Nephron (organoid): ENCODE measurements at regions not wholly inside any gene's neighbourhood (a gene's known extent, or its start where the extent isn't known, plus 50 kb on each side); places are given as distances from the start of the nearest gene placed in this dataset.

Source experiments
- H3K27ac Mint-ChIP-seq, 3 experiments: 2 replicates each; pipeline ENCODE4 v1.8.0; 2020; ENCODE audit warnings: mixed read lengths in 3 of 3, mild to moderate bottlenecking in 2 of 3, moderate library complexity in 1 of 3
- H3K27me3 Mint-ChIP-seq: 2 replicates; pipeline ENCODE4 v1.8.0; 2021; ENCODE audit warnings: low read depth, mild to moderate bottlenecking, moderate library complexity, mixed read lengths
- H3K36me3 Mint-ChIP-seq: 2 replicates; pipeline ENCODE4 v1.8.0; 2020; ENCODE audit warnings: low read depth, mixed read lengths
- H3K4me1 Mint-ChIP-seq: 2 replicates; pipeline ENCODE4 v1.8.0; 2020; ENCODE audit warnings: mixed read lengths
- H3K4me3 Mint-ChIP-seq, 3 experiments: 2 replicates each; pipeline ENCODE4 v1.8.0; 2020; ENCODE audit warnings: mild to moderate bottlenecking in 3 of 3, mixed read lengths in 3 of 3, moderate library complexity in 2 of 3
- H3K9me3 Mint-ChIP-seq: 2 replicates; pipeline ENCODE4 v1.8.0; 2020; ENCODE audit warnings: mixed read lengths
- TF ChIP-seq, protein P1 (sequence below), 3 experiments: fragments of 200-600 bp; sonication (generic); IDR thresholded peaks; one replicate each; pipeline ENCODE4 v1.5.0; 2021; ENCODE audit warnings: antibody characterized with exemption in 3 of 3; ENCODE audit not compliant: unreplicated experiment in 3 of 3

DNA sequence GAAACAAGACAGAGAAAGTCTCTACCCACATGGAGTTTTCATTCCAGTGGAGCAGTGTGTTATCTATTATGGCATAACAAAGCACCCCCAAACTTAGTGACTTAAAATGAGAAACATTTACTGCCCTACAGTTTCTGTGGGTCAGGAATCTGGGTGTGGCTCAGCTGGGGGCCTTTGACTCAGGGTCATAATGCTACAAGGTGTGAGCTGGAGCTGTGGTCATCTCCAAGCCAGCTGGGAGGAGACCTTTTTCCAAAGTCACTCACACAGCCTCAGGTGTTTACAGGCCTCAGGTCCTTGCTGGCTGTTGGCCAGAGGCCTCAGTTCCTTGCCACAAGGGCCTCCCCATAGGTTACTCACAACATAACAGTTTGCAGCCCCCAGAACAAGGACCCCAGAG, 169.2 kb downstream of the ETAA1 start:
- Mint-ChIP-seq H3K4me3 (no peak overlapping the region), H3K4me1 (peaks cover 23% of the 10 kb centered on the region), H3K27me3 (no peaks in the 10 kb centered on the region), H3K36me3 (no peaks in the 10 kb centered on the region), H3K9me3 (no peaks in the 10 kb centered on the region), H3K27ac (peak overlapping the region in 1 of 3 experiments; percentile 77)
- TF ChIP-seq, protein P1, sequence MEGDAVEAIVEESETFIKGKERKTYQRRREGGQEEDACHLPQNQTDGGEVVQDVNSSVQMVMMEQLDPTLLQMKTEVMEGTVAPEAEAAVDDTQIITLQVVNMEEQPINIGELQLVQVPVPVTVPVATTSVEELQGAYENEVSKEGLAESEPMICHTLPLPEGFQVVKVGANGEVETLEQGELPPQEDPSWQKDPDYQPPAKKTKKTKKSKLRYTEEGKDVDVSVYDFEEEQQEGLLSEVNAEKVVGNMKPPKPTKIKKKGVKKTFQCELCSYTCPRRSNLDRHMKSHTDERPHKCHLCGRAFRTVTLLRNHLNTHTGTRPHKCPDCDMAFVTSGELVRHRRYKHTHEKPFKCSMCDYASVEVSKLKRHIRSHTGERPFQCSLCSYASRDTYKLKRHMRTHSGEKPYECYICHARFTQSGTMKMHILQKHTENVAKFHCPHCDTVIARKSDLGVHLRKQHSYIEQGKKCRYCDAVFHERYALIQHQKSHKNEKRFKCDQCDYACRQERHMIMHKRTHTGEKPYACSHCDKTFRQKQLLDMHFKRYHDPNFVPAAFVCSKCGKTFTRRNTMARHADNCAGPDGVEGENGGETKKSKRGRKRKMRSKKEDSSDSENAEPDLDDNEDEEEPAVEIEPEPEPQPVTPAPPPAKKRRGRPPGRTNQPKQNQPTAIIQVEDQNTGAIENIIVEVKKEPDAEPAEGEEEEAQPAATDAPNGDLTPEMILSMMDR (IDR thresholded peaks at IDR 0.05; ENCODE audit: unreplicated experiment in 3 of 3): no peak

DNA sequence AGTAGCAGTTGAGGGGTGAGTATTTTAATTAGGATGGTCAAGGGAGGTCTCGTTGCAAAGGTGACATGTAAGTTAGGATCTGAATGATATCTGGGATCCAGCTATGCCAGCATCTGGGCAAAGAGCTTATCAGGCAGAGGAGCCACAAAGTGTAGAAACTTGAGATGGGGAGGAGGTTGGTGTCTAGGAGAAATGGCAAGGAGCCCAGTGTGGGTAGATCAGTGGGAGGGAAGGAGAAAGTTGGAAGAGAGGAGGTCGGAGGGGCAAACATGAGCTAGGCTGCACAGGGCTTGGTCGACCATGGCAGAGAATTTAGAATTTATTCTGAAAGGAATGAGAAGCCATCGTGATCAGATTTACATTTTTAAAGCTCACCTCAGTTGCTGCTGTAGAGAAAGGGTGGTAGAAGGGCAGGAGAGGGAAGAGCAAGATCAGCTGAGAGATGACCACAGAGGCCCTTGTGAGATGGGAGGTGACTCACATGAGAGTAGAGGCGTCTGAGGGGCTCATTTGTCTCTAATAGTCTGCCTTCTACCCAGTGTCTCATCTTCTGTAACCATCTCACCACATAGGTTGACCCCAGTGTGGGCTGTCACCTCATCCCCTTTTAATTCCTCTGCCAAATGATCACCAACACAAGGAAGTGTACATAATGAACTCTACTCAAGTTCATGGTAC, 170.0 kb downstream of the ETAA1 start:
- H3K4me3 Mint-ChIP-seq: no peak overlapping the region
- H3K27me3 Mint-ChIP-seq: no peaks in the 10 kb centered on the region
- H3K9me3 Mint-ChIP-seq: no peaks in the 10 kb centered on the region
- no peaks in the 10 kb centered on the region for H3K36me3 Mint-ChIP-seq
- H3K27ac Mint-ChIP-seq: peak overlapping the region in 2 of 3 experiments; percentile 35 to 77
- H3K4me1 Mint-ChIP-seq: peaks cover 17% of the 10 kb centered on the region
- TF ChIP-seq, protein P1 (IDR thresholded peaks at IDR 0.05; ENCODE audit: unreplicated experiment in 3 of 3): no peak

DNA sequence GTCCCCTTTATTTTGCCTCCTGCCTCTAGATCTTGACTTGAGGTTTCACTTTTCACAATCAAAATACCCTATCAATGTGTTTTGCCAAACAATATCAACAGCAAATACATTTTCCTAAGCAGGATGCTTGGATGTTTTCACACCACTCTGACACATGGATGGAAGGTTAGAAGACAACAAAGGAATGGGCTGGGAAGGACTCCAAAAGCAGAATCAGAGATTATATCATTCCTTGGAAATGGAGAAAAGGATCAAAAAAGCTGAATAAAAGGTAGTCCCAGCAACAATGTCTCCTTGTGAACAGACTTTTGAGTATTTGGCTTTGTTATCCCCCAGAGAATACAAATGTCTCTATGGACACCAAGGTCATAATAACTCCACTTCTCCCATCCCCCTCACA, 170.8 kb downstream of the ETAA1 start:
- peaks cover 17% of the 10 kb centered on the region for H3K4me1 Mint-ChIP-seq
- TF ChIP-seq, protein P1 (IDR thresholded peaks at IDR 0.05; ENCODE audit: unreplicated experiment in 3 of 3): no peak
- H3K36me3 Mint-ChIP-seq: no peaks in the 10 kb centered on the region
- no peaks in the 10 kb centered on the region for H3K27me3 Mint-ChIP-seq
- peak overlapping the region in 2 of 3 experiments; percentile 35 to 76 for H3K27ac Mint-ChIP-seq
- no peaks in the 10 kb centered on the region for H3K9me3 Mint-ChIP-seq
- no peak overlapping the region for H3K4me3 Mint-ChIP-seq

DNA sequence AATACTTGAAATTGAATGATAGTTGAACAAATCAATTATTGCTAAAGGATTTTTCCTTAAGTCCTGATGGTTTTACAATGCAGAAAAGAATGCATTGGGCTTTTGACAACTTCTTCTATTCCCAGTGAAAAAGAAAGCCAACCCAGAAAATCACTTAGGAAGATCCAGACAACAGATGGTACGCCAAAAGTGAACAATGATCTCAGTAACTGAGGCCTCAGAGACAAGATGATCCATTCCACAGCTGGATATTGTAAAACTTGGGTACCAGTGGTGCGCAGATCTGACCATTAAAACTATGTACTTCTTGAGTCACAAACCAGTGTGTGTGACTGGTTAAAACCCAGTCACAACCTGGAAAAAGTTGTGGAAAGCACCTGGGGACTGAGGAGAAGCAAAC, 173.5 kb downstream of the ETAA1 start:
- Mint-ChIP-seq H3K27ac (no peak overlapping the region), H3K4me1 (peaks cover 18% of the 10 kb centered on the region)
- TF ChIP-seq, protein P1 (IDR thresholded peaks at IDR 0.05; ENCODE audit: unreplicated experiment in 3 of 3): no peak

DNA sequence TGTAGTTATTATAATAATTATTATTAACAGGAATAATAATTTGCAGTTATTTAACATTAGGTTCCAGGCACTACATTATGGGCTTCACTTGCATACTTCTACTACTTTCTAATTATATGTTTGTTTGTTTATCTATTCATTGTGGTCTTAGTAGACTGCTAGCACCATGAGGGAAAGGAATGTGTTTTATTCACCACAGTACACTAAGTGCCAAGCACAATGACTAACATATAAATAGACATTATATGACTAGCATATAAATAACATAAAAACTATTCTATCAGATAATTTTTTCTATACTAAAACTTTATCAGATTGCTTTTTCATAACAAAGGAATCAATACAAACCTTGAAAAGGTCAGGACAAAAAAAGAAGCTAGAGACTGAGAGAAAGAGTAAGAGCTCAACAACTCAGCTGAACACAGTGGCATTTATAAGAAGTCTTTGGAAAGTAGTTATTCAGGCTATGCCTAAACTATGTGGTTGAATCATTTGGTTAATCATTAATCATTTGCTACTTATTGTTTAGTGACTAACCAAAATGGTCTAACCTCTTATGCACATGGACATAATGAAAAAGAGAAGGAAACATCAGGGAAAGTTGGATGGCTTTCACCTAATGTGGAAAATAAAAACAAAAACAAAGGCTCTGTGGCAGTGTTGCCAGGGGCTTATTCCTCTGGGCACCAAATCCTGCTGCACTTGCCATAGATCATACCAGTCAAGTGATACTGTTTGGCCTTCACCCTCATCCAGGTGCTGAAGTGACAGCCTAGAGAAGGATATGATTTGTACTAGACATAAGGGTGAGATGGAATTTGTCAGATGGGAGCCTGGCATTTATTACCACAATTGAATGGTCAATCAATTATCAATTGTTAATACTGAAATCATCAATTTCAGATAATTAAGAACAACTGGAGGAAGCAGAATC, 174.9 kb downstream of the ETAA1 start:
- Mint-ChIP-seq H3K36me3 (no peaks in the 10 kb centered on the region), H3K27me3 (no peaks in the 10 kb centered on the region), H3K4me1 (peaks cover 23% of the 10 kb centered on the region)

More for the DNA sequence above, 173.5 kb downstream of the ETAA1 start:
- H3K9me3 Mint-ChIP-seq: peaks cover 9% of the 10 kb centered on the region
- H3K27me3 Mint-ChIP-seq: no peaks in the 10 kb centered on the region
- H3K36me3 Mint-ChIP-seq: no peaks in the 10 kb centered on the region
- H3K4me3 Mint-ChIP-seq: no peak overlapping the region

More for the DNA sequence above, 174.9 kb downstream of the ETAA1 start:
- Mint-ChIP-seq H3K27ac (peak overlapping the region in 2 of 3 experiments; percentile 18 to 46), H3K4me3 (no peak overlapping the region), H3K9me3 (peaks cover 11% of the 10 kb centered on the region)
- TF ChIP-seq, protein P1 (IDR thresholded peaks at IDR 0.05; ENCODE audit: unreplicated experiment in 3 of 3): no peak
